B cell (primary cell): ENCODE measurements at regions not wholly inside any gene's neighbourhood (a gene's known extent, or its start where the extent isn't known, plus 50 kb on each side); places are given as distances from the start of the nearest gene placed in this dataset.

Experiments
- EZH2 ChIP-seq: IDR thresholded peaks from 2 replicates; pipeline ENCODE4 v1.6.1; 2012; ENCODE audit warnings: borderline replicate concordance, low read depth, mild to moderate bottlenecking, moderate library complexity, low read length; ENCODE audit not compliant: insufficient read depth, poor library complexity, severe bottlenecking
- TF ChIP-seq, protein P1 (sequence below): fragments of 200-600 bp; IDR thresholded peaks from one replicate; pipeline ENCODE4 v1.8.0; 2022; ENCODE audit warnings: antibody characterized with exemption, mild to moderate bottlenecking

GRCh38 chr3:130263708-130264107 is 81.8 kb upstream of the COL6A5 start:
- TF ChIP-seq, protein P1, sequence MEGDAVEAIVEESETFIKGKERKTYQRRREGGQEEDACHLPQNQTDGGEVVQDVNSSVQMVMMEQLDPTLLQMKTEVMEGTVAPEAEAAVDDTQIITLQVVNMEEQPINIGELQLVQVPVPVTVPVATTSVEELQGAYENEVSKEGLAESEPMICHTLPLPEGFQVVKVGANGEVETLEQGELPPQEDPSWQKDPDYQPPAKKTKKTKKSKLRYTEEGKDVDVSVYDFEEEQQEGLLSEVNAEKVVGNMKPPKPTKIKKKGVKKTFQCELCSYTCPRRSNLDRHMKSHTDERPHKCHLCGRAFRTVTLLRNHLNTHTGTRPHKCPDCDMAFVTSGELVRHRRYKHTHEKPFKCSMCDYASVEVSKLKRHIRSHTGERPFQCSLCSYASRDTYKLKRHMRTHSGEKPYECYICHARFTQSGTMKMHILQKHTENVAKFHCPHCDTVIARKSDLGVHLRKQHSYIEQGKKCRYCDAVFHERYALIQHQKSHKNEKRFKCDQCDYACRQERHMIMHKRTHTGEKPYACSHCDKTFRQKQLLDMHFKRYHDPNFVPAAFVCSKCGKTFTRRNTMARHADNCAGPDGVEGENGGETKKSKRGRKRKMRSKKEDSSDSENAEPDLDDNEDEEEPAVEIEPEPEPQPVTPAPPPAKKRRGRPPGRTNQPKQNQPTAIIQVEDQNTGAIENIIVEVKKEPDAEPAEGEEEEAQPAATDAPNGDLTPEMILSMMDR: no peak
- no peak for TF ChIP-seq EZH2
